Choroid plexus epithelial cell (primary cell): ENCODE measurements at regions not wholly inside any gene's neighbourhood (a gene's known extent, or its start where the extent isn't known, plus 50 kb on each side); places are given as distances from the start of the nearest gene placed in this dataset.

Experiments used
- DNase-seq: peaks from one replicate; pipeline ENCODE4 v3.0.0-alpha.2; 2010; ENCODE audit warnings: low read depth
- H3K4me3 ChIP-seq: 2 replicates; pipeline ENCODE4 v1.5.1; 2011; ENCODE audit warnings: low read depth, mild to moderate bottlenecking, control low read depth, low read length, moderate library complexity
- TF ChIP-seq, protein P1 (sequence below): conservative IDR thresholded peaks from 2 replicates; pipeline ENCODE4 v1.5.1; 2011; ENCODE audit warnings: low read depth, mild to moderate bottlenecking, control low read depth, inconsistent platforms, low read length, moderate library complexity

DNA sequence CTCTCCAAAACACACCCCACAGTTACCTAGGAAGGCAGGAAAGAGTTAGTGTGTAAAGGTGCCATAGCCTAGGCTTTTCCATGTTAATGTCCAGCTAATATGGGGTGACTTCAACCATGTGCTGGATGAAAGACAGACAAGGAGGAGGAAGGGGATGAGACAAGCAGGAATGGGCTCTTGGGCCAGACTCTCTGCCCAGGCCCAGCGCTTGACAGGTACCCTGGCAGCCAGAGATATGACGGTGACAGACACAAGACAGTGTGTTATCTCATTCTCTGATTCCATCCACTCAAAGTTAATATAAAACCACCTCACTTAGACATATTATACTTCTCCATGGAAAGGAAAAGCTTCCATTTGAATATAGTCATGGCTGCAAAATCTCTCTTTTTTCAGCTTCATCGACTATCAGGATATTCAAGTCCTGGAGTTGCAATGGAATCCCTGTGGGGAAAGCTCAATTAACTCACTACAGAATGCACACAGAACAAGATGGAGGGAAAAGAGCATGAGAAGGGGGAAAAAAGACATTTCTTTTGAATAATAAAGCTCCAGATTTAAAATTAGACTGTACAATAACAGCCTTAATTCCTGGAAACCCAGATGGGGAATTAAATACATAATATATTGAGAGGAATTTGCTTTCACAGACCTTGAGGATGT is 596.7 kb downstream of the TOX3 start:
- DNase-seq, result no peak
- H3K4me3 ChIP-seq, result no peak overlapping the region
- TF ChIP-seq, protein P1, sequence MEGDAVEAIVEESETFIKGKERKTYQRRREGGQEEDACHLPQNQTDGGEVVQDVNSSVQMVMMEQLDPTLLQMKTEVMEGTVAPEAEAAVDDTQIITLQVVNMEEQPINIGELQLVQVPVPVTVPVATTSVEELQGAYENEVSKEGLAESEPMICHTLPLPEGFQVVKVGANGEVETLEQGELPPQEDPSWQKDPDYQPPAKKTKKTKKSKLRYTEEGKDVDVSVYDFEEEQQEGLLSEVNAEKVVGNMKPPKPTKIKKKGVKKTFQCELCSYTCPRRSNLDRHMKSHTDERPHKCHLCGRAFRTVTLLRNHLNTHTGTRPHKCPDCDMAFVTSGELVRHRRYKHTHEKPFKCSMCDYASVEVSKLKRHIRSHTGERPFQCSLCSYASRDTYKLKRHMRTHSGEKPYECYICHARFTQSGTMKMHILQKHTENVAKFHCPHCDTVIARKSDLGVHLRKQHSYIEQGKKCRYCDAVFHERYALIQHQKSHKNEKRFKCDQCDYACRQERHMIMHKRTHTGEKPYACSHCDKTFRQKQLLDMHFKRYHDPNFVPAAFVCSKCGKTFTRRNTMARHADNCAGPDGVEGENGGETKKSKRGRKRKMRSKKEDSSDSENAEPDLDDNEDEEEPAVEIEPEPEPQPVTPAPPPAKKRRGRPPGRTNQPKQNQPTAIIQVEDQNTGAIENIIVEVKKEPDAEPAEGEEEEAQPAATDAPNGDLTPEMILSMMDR, result no peak

DNA sequence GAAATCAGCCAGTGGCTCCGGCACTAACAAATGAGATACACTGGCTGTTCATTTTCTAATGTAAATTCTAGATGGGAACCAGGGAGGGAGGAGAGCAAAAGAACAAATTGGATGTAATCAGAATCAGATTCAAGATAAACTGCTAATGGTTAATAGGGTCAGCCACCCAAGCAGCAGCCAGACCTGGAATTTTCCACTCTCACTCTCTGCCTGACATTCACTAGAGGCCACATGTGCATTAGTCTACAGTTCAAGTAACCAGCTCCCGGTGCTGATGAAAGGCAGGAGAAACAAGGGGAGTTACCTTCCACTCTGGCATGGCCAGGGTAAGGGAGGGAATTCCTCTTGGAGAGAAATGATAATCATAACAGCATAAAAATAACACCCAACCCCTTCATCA is 597.7 kb downstream of the TOX3 start:
- H3K4me3 ChIP-seq, result no peak overlapping the region
- TF ChIP-seq, protein P1, result no peak
- DNase-seq, result no peak

DNA sequence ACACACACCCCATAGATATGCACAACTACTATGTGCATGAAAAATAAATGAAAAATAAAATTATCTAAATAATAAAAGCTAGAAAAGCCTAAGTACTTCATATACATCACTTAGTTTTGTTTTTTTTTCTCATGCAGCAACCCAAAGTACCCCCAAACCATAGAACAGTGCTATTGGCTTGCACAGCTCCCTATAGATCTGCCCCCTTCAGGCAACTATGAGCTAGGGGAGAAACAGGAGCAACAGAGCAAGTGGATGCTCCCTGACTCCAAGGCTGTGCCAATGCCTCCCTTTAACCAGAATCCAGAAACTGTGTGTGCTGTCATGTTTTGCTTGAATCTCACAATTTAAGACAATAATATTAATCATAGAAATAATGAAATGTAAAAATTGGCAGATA is 605.5 kb downstream of the TOX3 start:
- no peak overlapping the region for H3K4me3 ChIP-seq
- TF ChIP-seq, protein P1, result no peak
- DNase-seq, result no peak

DNA sequence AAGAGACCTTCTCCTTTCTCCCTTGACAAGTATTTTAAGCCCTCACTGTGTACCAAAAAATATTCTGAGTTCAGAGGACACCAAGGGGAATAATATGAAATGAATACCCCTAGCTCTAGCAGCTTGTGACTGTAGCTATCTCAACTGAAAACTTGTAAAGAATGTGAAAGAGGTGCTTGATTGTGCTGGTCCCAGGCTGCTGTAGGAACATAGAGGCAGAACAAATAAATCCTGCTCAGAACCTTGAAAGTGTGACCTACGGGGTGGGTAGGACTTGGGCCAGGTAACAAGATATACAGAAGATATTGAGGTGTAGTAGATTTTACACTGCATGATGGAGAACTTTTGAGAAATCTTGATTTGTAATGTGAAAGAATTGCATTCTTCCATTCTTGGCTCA is 606.8 kb downstream of the TOX3 start:
- peak; percentile 3 for DNase-seq
- no peak overlapping the region for H3K4me3 ChIP-seq
- TF ChIP-seq, protein P1, result no peak

DNA sequence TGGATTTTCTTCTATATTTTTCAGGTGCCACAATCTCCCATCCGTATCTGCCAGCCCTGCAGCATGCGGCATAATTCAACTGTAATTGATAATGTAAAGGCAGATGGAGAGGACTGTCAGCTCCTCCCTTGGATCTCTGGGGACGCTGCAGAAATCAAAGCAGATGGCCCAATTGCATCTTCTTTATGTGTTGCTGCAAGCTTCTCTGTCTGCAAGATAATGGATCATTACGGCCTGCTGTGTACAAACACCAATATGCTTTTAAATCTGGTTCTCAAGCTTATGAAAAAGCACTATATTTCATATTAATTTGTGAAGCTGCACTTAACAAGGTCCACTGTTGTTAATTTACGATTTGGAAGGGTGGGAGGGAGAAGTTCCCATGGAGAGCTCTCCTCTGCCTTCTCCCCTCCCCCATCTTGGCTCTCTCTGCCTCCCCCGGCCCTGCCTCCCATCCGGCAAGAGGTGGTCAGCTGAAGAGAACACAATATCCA is 607.5 kb downstream of the TOX3 start:
- H3K4me3 ChIP-seq, result no peak overlapping the region
- no peak for DNase-seq
- TF ChIP-seq, protein P1, result no peak

DNA sequence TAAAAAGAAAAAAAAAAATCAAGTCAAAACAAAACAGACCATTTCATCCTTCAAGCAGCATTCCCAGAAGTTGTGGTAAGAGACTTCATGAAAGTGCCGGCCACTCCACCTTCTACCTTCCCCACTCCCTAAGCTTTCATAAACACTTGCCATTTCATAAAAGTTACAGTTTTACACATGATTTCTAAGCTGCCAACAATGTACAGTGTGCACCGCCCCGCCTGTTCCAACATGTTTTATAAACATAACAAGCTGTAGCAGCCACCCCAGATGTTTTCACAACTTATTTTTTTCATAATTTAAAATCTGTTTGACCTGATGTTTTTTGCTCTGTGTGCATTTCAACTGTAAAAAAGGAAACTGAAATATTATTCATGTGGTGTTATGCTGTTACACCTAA is 608.1 kb downstream of the TOX3 start:
- TF ChIP-seq, protein P1, result no peak
- H3K4me3 ChIP-seq, result no peak overlapping the region
- DNase-seq, result no peak

DNA sequence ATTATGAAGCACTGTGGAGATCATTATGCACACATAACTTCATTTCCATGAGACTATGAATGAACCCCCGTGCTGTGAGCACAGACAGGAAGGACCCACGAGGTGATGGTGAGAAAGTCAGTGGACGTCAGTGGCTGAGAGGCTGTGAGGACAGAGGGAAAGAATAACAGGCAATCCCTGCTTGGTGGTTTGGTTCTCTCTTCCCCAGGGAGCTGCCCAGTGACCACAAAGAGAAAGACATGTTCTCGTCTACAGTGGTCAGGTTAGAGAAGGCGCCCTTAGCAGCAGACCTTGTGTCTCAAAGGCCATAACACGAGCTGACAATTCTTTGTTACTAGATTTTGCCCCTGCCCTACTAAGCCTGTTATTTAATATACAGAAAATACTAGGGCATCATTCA is 609.2 kb downstream of the TOX3 start:
- TF ChIP-seq, protein P1, result no peak
- no peak overlapping the region for H3K4me3 ChIP-seq
- peak; percentile 27 for DNase-seq
